Small intestine (tissue), 7 donors: ENCODE measurements at regions not wholly inside any gene's neighbourhood (a gene's known extent, or its start where the extent isn't known, plus 50 kb on each side); places are given as distances from the start of the nearest gene placed in this dataset.

ENCODE experiments used
- DNase-seq, 2 donors: peaks; one replicate each; pipeline versions ENCODE4 v3.0.0 to v3.0.0-alpha.2; 2013
- FAIRE-seq: peaks from 2 replicates; lab custom pipeline; 2012; peaks lifted over from hg19 to GRCh38; lab: Jason Lieb, UNC
- H3K27ac ChIP-seq, 3 donors: one replicate each; pipeline ENCODE4 v1.5.1; 2013; ENCODE audit warnings: low read length in 2 of 3, mild to moderate bottlenecking in 2 of 3, control low read depth in 1 of 3, inconsistent platforms in 1 of 3, low read depth in 1 of 3, moderate library complexity in 1 of 3
- H3K27me3 ChIP-seq, 3 donors: one replicate each; pipeline ENCODE4 v1.6.1; 2013; ENCODE audit warnings: low read length in 3 of 3, inconsistent platforms in 1 of 3; ENCODE audit not compliant: control insufficient read depth in 3 of 3, insufficient read depth in 3 of 3
- H3K36me3 ChIP-seq, 3 donors: one replicate each; pipeline ENCODE4 v1.6.1; 2013; ENCODE audit warnings: low read length in 3 of 3, inconsistent platforms in 1 of 3, low read depth in 1 of 3, mild to moderate bottlenecking in 1 of 3, moderate library complexity in 1 of 3; ENCODE audit not compliant: control insufficient read depth in 3 of 3, insufficient read depth in 2 of 3
- H3K4me1 ChIP-seq, 3 donors: one replicate each; pipeline ENCODE4 v1.6.1; 2013; ENCODE audit warnings: low read length in 2 of 3, inconsistent platforms in 1 of 3, low read depth in 1 of 3, mild to moderate bottlenecking in 1 of 3, moderate library complexity in 1 of 3; ENCODE audit not compliant: control insufficient read depth in 3 of 3, insufficient read depth in 2 of 3
- H3K4me3 ChIP-seq, 3 donors: one replicate each; pipeline ENCODE4 v1.5.1; 2013; ENCODE audit warnings: low read length in 3 of 3, control low read depth in 1 of 3, inconsistent platforms in 1 of 3, low read depth in 1 of 3, mild to moderate bottlenecking in 1 of 3, moderate library complexity in 1 of 3
- H3K9me3 ChIP-seq, 2 donors: one replicate each; pipeline ENCODE4 v1.6.1; 2013; ENCODE audit warnings: low read depth in 1 of 2, low read length in 1 of 2; ENCODE audit not compliant: control insufficient read depth in 2 of 2, insufficient read depth in 1 of 2
- WGBS, 3 donors: extraction: QIAGEN DNeasy Blood & Tissue Kit; methylation state at CpG; one replicate each; pipeline ENCODE4 v1.1.7; 2013; 5-methylcytosine and 5-hydroxymethylcytosine counted together
- donor health status: healthy with polysubstance abuse.
- donor health status: control.
- donor health status: control.
- donor health status: Bipolar disorder and iron deficiency.
- donor health status: healthy.

DNA sequence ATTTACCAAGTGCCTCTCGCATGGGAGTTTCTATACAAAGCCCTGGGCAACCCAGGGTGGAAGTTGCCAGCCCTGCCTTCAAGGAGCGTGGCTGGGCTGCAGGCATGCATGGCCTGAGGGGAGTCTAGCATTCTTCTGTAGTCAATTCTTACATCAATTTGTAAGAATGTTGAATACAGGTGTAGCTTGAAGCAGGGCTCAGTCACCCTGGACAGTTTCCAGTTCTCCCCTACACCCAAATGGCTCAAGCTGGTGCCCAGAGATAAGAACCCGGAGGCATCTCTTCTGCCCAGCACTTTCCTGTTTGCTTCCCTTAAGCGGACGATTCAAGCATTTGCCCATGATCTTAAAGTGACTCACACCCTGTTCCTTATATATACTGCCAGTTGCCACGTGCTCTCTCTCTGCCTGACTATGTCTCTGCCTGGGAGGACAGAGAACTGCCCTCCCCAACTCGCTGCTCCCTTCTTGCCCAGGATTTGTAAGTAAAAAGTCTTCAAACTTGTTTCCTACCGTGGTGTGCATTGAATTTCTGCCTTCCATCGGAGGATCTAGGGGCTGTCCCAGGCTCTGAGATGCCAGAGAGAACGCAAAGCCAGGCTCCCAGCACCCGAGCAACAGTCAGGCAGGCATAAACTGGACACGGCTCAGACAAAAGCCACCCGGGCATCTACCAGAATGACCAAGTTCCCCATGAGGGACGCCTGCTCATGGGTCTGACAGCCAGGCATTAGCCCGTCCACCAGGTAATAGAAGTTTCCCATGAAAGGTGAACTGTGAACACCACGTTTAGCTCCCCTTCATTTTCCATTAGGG is 50.9 kb upstream of the AJAP1 start:
- H3K9me3 ChIP-seq = no peaks in the 10 kb centered on the region

More for the DNA sequence above, 50.9 kb upstream of the AJAP1 start:
- no peaks in the 10 kb centered on the region for H3K4me1 ChIP-seq
- H3K4me3 ChIP-seq = no peak overlapping the region
- H3K36me3 ChIP-seq = no peaks in the 10 kb centered on the region
- WGBS, 3 donors = 61 to 62% (median 62%) methylated on average over 16 of the region's 16 CpGs
- H3K27ac ChIP-seq = no peak overlapping the region
- DNase-seq (no peak), FAIRE-seq (no peak)
- H3K27me3 ChIP-seq = peaks cover 0 to 6% (median 4%) of the 10 kb centered on the region in 3 donors
